ENCODE measurements at regions not wholly inside any gene's neighbourhood (a gene's known extent, or its start where the extent isn't known, plus 50 kb on each side); places are given as distances from the start of the nearest gene placed in this dataset.

- Histone ChIP-seq H3K9ac (no peak overlapping the region), H3K4me2 (no peak overlapping the region), H3K36me3 (replicated peaks in 1 of 2; ENCODE audit: control insufficient read depth in 1 of 2, insufficient read depth in 2 of 2, low read length in 1 of 2) (no peaks in the 10 kb centered on the region), H3K4me1 (ENCODE audit: control insufficient read depth in 1 of 2, insufficient read depth in 2 of 2, low read depth in 1 of 2, low read length in 1 of 2) (peaks cover 0 to 16% of the 10 kb centered on the region in 2 experiments; a peak in 2 of 4 replicates), H2AFZ (ENCODE audit: low read depth) (no peak overlapping the region), H3F3A (replicated peaks; ENCODE audit: insufficient read depth) (no peaks in the 10 kb centered on the region), H3K27me3 (ENCODE audit: insufficient read depth) (no peaks in the 10 kb centered on the region), H3K27ac (ENCODE audit: low read depth in 2 of 2, low read length in 1 of 2) (no peak overlapping the region), H3K4me3 (ENCODE audit: low read depth in 2 of 2, low read length in 1 of 2) (no peak overlapping the region), H3K9me2 (no peaks in the 10 kb centered on the region), H3K79me2 (ENCODE audit: insufficient read depth) (no peaks in the 10 kb centered on the region), H4K20me1 (ENCODE audit: insufficient read depth) (no peaks in the 10 kb centered on the region), H3K9me3 (no peaks in the 10 kb centered on the region)
- no peak for TF ChIP-seq TEAD4 (IDR thresholded peaks at IDR 0.05; ENCODE audit: borderline replicate concordance, insufficient read depth)
- TF ChIP-seq FOXJ3 (CRISPR knock-in tag; IDR thresholded peaks at IDR 0.05) = no peak
- TF ChIP-seq IRF3 (IDR thresholded peaks at IDR 0.05; ENCODE audit: low read depth, low read length) = no peak
- WGBS (ENCODE audit: low lambda C conversion rate) = 87% methylated on average over 7 of the region's 7 CpGs
- ChIA-PET CTCF (no interaction called here), POLR2A (no interaction called here)
- DNase-seq = no peak
These were observed 213.1 kb downstream of the IKZF2 start for GRCh38 chr2:212938144-212938793.

- Histone ChIP-seq H3F3A (replicated peaks; ENCODE audit: insufficient read depth) (no peaks in the 10 kb centered on the region), H3K36me3 (replicated peaks in 1 of 2; ENCODE audit: control insufficient read depth in 1 of 2, insufficient read depth in 2 of 2, low read length in 1 of 2) (no peaks in the 10 kb centered on the region), H4K20me1 (ENCODE audit: insufficient read depth) (no peaks in the 10 kb centered on the region), H3K9me3 (no peaks in the 10 kb centered on the region), H3K4me3 (ENCODE audit: low read depth in 2 of 2, low read length in 1 of 2) (no peak overlapping the region), H3K79me2 (ENCODE audit: insufficient read depth) (no peaks in the 10 kb centered on the region), H3K9ac (no peak overlapping the region), H3K9me2 (no peaks in the 10 kb centered on the region), H3K27me3 (ENCODE audit: insufficient read depth) (no peaks in the 10 kb centered on the region), H2AFZ (ENCODE audit: low read depth) (no peak overlapping the region), H3K4me2 (no peak overlapping the region), H3K4me1 (ENCODE audit: control insufficient read depth in 1 of 2, insufficient read depth in 2 of 2, low read depth in 1 of 2, low read length in 1 of 2) (peaks cover 0 to 15% of the 10 kb centered on the region in 2 experiments; a peak in 2 of 4 replicates), H3K27ac (ENCODE audit: low read depth in 2 of 2, low read length in 1 of 2) (no peak overlapping the region)
- no peak for DNase-seq
- TF ChIP-seq MAX (IDR thresholded peaks at IDR 0.05; ENCODE audit: low read depth) = no peak
- 75% methylated on average over 8 of the region's 8 CpGs for WGBS (ENCODE audit: low lambda C conversion rate)
- CTCF ChIA-PET = interaction anchor here (0.7 kb wide), 1 partner anchor 300 kb away, joined by 3 read pairs; no protein-coding TSS in a partner anchor
- POLR2A ChIA-PET = no interaction called here
These were observed 214.8 kb downstream of the IKZF2 start for GRCh38 chr2:212936572-212936971.

GRCh38 chr2:212935752-212936151, 215.7 kb downstream of the IKZF2 start:
- no peaks in the 10 kb centered on the region for H4K20me1 ChIP-seq (ENCODE audit: insufficient read depth)
- DNase-seq = no peak
- H3K27me3 ChIP-seq (ENCODE audit: insufficient read depth) = no peaks in the 10 kb centered on the region
- H3F3A ChIP-seq (replicated peaks; ENCODE audit: insufficient read depth) = no peaks in the 10 kb centered on the region
- H3K27ac ChIP-seq (ENCODE audit: low read depth in 2 of 2, low read length in 1 of 2) = no peak overlapping the region
- H3K36me3 ChIP-seq (replicated peaks in 1 of 2; ENCODE audit: control insufficient read depth in 1 of 2, insufficient read depth in 2 of 2, low read length in 1 of 2) = no peaks in the 10 kb centered on the region
- CTCF ChIA-PET = interaction anchor here (0.7 to 1.0 kb wide), 3 partner anchors 9 to 299 kb away, joined by 3 read pairs; no protein-coding TSS in a partner anchor
- no peak for TF ChIP-seq RXRA (IDR thresholded peaks at IDR 0.05; ENCODE audit: borderline replicate concordance, low read depth)
- TF ChIP-seq FOSL2 (IDR thresholded peaks at IDR 0.05; ENCODE audit: borderline replicate concordance, low read depth) = no peak
- no peak for TF ChIP-seq EZH2phosphoT487 (IDR thresholded peaks at IDR 0.05; ENCODE audit: borderline replicate concordance, low read depth)
- no peak for TF ChIP-seq CHD2 (IDR thresholded peaks at IDR 0.05; ENCODE audit: low read length, partially characterized antibody)
- TF ChIP-seq ZBTB33 (IDR thresholded peaks at IDR 0.05; ENCODE audit: borderline replicate concordance, low read depth) = no peak
- no peak for TF ChIP-seq FOXJ3 (CRISPR knock-in tag; IDR thresholded peaks at IDR 0.05)
- no peak for TF ChIP-seq USF1 (IDR thresholded peaks at IDR 0.05; ENCODE audit: borderline replicate concordance, low read depth)
- TF ChIP-seq POLR2AphosphoS5 (IDR thresholded peaks at IDR 0.05; ENCODE audit: low read depth, low read length) = no peak
- no peak for TF ChIP-seq PBX3 (IDR thresholded peaks at IDR 0.05)
- TF ChIP-seq GABPA (IDR thresholded peaks at IDR 0.05; ENCODE audit: low read depth) = no peak
- no peak for TF ChIP-seq MEF2A (IDR thresholded peaks at IDR 0.05; ENCODE audit: borderline replicate concordance, low read depth)
- no peak for TF ChIP-seq MAX (IDR thresholded peaks at IDR 0.05; ENCODE audit: low read depth)
- no peak for TF ChIP-seq EP300 (IDR thresholded peaks at IDR 0.05; ENCODE audit: borderline replicate concordance in 1 of 2, low read depth in 1 of 2, low read length in 1 of 2)
- no peak overlapping the region for H2AFZ ChIP-seq (ENCODE audit: low read depth)
- POLR2A ChIA-PET = no interaction called here
- no peaks in the 10 kb centered on the region for H3K9me3 ChIP-seq
- no peaks in the 10 kb centered on the region for H3K79me2 ChIP-seq (ENCODE audit: insufficient read depth)
- no peak overlapping the region for H3K4me3 ChIP-seq (ENCODE audit: low read depth in 2 of 2, low read length in 1 of 2)
- 82% methylated on average over 4 of the region's 4 CpGs for WGBS (ENCODE audit: low lambda C conversion rate)
- H3K9ac ChIP-seq = no peak overlapping the region
- H3K4me2 ChIP-seq = no peak overlapping the region
- peaks cover 0 to 7% of the 10 kb centered on the region in 2 experiments; a peak in 2 of 4 replicates for H3K4me1 ChIP-seq (ENCODE audit: control insufficient read depth in 1 of 2, insufficient read depth in 2 of 2, low read depth in 1 of 2, low read length in 1 of 2)
- no peaks in the 10 kb centered on the region for H3K9me2 ChIP-seq
